Gastroesophageal sphincter (tissue), 3 donors: ENCODE measurements at regions not wholly inside any gene's neighbourhood (a gene's known extent, or its start where the extent isn't known, plus 50 kb on each side); places are given as distances from the start of the nearest gene placed in this dataset.

Experiments used
- EP300 ChIP-seq: sonication (generic); formaldehyde crosslinking; IDR thresholded peaks from one replicate; pipeline ENCODE4 v1.6.1; 2017; ENCODE audit warnings: antibody characterized with exemption, mild to moderate bottlenecking
- POLR2A ChIP-seq, 2 donors: fragments of 450-650 bp; IDR thresholded peaks; one replicate each; pipeline ENCODE4 v1.6.1; 2017; ENCODE audit warnings: antibody characterized with exemption in 2 of 2, mild to moderate bottlenecking in 2 of 2, moderate library complexity in 1 of 2
- TF ChIP-seq, protein P1 (sequence below), 4 experiments: fragments of 200-600 bp in 2 of 4; fragments of 450-650 bp in 2 of 4; sonication (generic) in 1 of 4; IDR thresholded peaks; one replicate each; pipeline ENCODE4 v1.5.1; 2017 to 2019; ENCODE audit warnings: antibody characterized with exemption in 4 of 4, mild to moderate bottlenecking in 2 of 4, moderate library complexity in 2 of 4

DNA sequence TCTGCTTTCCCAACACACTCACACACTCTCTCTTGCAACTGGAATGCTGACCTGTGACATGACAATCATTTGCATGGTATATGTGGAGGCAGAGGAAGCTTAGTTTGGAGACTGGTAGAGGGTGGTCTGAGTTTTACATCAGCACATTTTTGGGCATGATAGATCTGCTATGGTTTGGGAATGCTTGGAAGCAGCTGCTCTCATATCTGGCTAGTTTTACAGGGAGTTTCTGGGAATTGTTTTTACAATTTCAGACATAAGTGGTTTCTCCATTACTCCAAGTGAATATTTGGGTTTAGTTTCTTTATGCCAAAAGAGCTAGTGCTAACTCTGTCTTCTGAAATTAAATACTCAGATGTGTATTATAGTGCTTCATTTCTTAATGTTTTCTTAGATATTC, 977.6 kb downstream of the SUCLG1 start:
- TF ChIP-seq EP300: no peak
- TF ChIP-seq, protein P1, sequence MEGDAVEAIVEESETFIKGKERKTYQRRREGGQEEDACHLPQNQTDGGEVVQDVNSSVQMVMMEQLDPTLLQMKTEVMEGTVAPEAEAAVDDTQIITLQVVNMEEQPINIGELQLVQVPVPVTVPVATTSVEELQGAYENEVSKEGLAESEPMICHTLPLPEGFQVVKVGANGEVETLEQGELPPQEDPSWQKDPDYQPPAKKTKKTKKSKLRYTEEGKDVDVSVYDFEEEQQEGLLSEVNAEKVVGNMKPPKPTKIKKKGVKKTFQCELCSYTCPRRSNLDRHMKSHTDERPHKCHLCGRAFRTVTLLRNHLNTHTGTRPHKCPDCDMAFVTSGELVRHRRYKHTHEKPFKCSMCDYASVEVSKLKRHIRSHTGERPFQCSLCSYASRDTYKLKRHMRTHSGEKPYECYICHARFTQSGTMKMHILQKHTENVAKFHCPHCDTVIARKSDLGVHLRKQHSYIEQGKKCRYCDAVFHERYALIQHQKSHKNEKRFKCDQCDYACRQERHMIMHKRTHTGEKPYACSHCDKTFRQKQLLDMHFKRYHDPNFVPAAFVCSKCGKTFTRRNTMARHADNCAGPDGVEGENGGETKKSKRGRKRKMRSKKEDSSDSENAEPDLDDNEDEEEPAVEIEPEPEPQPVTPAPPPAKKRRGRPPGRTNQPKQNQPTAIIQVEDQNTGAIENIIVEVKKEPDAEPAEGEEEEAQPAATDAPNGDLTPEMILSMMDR (IDR thresholded peaks at IDR 0.05): no peak
- TF ChIP-seq POLR2A (IDR thresholded peaks at IDR 0.05): no peak
